T47D (cell line): ENCODE measurements at regions not wholly inside any gene's neighbourhood (a gene's known extent, or its start where the extent isn't known, plus 50 kb on each side); places are given as distances from the start of the nearest gene placed in this dataset.

Source experiments
- DNase-seq, 2 experiments: peaks; one replicate each; pipeline versions ENCODE4 v3.0.0 to v3.0.0-alpha.2; 2011 to 2012; ENCODE audit warnings: low read depth in 1 of 2, low spot score in 1 of 2
- JUND ChIP-seq: IDR thresholded peaks from 2 replicates; pipeline ENCODE4 v1.6.1; 2012; ENCODE audit warnings: low read depth
- in situ Hi-C: cut with HindIII; loops from 2 replicates; pipeline ENCODE4 v1.10.0; 2016; ENCODE audit warnings: low sequenced_read_pairs, low pct_unique_long_range_greater_than_20kb

DNA sequence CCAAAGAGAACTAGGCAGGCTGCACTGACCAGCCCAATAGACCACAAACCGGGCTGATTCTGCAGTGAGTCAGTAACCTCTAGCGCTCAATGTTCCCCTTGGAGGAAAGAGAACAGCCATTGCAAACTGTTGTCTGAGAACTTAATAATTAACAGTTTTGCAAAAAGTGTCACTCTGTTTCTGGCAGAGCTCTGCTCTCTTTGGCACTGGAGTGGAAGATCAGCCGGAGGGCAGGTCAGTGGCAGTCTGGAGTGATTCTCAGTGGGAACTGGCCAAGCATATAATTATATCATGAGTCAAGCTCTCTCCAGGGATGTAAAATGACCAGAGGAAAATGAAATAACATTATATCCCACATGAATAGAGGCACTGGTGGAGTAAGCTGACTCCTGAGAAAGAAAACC, 238.3 kb downstream of the HLX start:
- in situ Hi-C loops = no loop called here
- TF ChIP-seq JUND = no peak
- no peak for DNase-seq

DNA sequence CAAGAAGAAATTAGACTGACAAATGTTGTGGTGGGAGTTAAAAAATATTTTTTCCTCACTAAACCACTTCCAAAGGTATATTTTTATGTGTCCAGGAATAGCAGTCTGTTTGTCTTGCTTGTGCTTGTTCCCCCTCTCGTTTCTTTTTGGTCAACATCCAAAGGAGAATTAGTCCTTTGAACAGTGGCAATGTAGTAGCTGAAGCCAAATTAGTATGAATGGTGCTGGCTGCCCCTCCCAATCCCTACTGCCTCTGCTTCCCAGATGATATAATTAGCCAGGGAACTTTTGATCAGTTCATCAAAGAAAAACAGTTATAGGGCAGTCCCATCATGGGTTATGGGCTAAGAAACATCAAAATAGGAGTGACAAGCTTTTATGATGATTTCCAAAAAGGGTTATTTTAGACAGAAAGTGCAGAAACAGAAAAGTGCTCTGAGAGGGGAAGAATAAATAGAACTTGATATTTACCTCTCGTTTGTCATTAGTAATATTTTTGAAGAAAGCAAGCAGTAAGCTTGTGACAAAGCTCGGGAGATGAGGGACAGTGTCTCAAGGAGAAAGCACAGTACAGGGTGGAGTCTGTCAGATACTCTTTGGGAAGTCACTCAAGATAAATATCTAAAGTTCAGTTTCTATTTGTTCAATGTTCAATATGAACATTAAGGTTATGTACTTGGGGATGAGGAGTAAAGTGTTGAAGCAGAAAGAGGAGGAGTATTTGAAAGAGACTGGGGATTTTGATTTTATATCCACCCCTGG, 239.1 kb downstream of the HLX start:
- in situ Hi-C loops = no loop called here
- DNase-seq = no peak
- TF ChIP-seq JUND = no peak

DNA sequence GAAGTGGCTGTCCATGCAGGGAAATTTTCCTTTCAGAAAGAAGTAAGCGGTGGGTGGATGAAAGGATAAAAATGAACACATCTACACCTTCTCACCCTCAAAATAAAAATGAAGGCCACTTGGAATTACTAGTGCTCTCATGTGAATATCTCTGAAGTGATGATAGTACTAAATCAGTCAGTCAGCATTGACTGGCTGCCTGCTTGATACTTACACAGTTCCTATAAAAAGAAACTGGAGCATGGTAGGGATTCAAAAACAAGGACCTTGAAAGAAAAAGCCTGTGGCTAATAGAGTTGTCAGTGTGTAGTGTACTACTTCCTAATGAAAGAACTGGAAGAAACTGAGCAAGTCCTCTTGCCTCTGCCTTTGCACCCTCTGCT, 239.7 kb downstream of the HLX start:
- DNase-seq = no peak
- in situ Hi-C loops = no loop called here
- TF ChIP-seq JUND = no peak

DNA sequence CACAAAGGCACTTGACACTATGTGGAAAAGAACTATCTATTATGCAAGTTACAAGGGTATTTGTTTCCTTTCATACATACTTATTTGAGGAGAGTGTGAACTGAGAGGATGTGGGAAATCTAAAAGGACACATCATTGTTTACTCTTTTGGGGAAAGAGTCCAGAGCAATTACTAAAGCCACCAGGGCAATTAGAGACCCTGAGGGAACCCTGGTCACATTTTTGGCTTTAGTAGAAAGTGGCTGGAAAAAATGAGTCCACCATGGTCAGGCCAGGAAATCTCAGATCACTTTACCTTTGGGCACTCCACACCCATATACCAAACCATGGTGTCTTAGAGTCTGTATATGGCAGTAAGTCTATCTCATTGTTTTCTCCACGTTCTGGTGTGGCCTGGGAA, 243.3 kb downstream of the HLX start:
- in situ Hi-C loops = no loop called here
- DNase-seq = no peak
- no peak for TF ChIP-seq JUND

- in situ Hi-C loops = no loop called here
- no peak for DNase-seq
- TF ChIP-seq JUND = no peak
Measured at GRCh38 chr1:221125976-221126375, 246.7 kb downstream of the HLX start.

DNA sequence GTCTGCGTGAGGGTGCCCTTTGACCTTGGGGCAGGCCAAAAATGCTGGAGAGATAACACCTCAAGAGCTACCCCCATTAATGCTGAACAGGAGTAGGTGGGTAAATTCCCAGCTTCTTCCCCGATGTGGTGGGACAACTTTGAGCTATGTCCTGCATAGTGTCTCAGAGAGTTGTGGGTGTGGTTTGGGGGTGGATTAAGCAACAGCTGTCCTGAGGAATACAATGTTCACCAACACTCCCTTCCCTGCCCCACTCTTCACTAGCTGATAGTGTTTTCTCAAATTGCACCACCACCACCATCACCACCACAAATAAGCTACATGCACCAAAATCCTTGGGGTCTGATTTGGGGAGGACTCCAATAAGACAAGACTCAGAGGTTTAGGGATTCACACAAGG, 258.4 kb downstream of the HLX start:
- in situ Hi-C loops = no loop called here
- DNase-seq = no peak
- TF ChIP-seq JUND = no peak

DNA sequence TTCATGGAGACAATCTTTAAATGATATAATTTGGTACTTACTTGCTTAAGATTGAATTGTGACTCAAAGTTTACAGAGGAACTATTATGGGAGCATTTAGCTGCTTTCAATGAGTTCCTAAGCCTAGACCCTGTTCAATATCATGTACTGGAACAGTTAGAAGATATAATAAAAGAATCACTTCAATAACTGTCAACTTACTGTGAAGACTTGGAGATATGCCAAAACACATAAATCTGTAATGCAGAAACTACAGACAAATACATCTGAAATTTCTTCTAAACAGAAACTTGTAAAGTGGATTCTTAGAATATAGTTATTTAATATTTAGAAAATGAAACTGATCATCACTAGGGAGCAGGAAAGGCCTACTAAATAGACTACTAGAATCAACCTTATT, 259.3 kb downstream of the HLX start:
- DNase-seq = no peak
- in situ Hi-C loops = no loop called here
- TF ChIP-seq JUND = no peak

GRCh38 chr1:221139991-221140390, 260.7 kb downstream of the HLX start:
- in situ Hi-C loops = no loop called here
- no peak for DNase-seq
- no peak for TF ChIP-seq JUND

GRCh38 chr1:221141096-221141495, 261.9 kb downstream of the HLX start:
- no peak for TF ChIP-seq JUND
- in situ Hi-C loops = no loop called here

DNA sequence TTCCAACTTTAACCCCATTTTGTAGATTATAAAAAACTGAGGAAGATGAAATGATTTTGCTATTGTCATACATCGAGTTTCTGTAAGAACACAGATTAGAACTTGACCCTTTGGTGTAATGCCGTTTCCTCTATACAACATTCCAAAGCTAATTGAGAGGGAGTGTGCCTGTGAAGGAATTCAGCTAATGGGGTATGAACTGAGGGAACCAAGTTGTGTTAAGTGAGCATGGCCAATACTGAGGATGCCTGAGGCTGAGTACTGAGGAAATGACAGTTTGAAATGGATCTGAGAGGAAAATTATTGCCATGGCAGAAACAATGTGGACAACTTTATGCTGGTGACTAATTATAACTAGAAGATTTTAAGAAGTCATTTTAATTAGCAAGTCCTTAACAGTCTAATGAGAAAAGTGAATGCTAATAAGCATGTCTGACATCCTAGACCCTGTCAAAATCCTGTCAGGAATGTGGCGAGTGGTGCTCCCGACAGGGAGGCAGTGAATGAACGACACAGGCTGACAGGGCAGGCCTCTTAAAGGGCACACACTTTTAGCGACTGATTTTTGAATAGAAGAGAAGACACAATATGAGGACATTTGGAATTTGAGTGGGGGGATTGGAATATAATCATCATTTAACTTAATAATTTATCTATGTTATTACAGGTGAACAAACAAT, 262.5 kb downstream of the HLX start:
- no peak for DNase-seq
- in situ Hi-C loops = no loop called here
- no peak for TF ChIP-seq JUND

More at GRCh38 chr1:221141096-221141495, 261.9 kb downstream of the HLX start:
- DNase-seq = no peak

GRCh38 chr1:221148660-221149059, 269.4 kb downstream of the HLX start:
- in situ Hi-C loops = no loop called here
- no peak for TF ChIP-seq JUND
- no peak for DNase-seq

GRCh38 chr1:221149111-221149510, 269.9 kb downstream of the HLX start:
- DNase-seq = no peak
- TF ChIP-seq JUND = no peak
- in situ Hi-C loops = no loop called here

- in situ Hi-C loops = no loop called here
- no peak for TF ChIP-seq JUND
- no peak for DNase-seq
Measured at GRCh38 chr1:221149555-221150075, 270.4 kb downstream of the HLX start.
